Fibroblast of lung (primary cell): ENCODE measurements at regions not wholly inside any gene's neighbourhood (a gene's known extent, or its start where the extent isn't known, plus 50 kb on each side); places are given as distances from the start of the nearest gene placed in this dataset.

Experiments
- CTCF ChIP-seq, 2 donors: IDR thresholded peaks in 1 of 2; conservative IDR thresholded peaks in 1 of 2; 1 replicate in 1 of 2; 2 replicates in 1 of 2; pipeline ENCODE4 v1.5.1; 2011 to 2012; ENCODE audit warnings: low read length in 2 of 2, control low read depth in 1 of 2, inconsistent platforms in 1 of 2, low read depth in 1 of 2, mild to moderate bottlenecking in 1 of 2
- EZH2 ChIP-seq: IDR thresholded peaks from 2 replicates; pipeline ENCODE4 v1.5.1; 2012; ENCODE audit warnings: low read length, control low read depth, mild to moderate bottlenecking; ENCODE audit errors: missing control alignments

DNA sequence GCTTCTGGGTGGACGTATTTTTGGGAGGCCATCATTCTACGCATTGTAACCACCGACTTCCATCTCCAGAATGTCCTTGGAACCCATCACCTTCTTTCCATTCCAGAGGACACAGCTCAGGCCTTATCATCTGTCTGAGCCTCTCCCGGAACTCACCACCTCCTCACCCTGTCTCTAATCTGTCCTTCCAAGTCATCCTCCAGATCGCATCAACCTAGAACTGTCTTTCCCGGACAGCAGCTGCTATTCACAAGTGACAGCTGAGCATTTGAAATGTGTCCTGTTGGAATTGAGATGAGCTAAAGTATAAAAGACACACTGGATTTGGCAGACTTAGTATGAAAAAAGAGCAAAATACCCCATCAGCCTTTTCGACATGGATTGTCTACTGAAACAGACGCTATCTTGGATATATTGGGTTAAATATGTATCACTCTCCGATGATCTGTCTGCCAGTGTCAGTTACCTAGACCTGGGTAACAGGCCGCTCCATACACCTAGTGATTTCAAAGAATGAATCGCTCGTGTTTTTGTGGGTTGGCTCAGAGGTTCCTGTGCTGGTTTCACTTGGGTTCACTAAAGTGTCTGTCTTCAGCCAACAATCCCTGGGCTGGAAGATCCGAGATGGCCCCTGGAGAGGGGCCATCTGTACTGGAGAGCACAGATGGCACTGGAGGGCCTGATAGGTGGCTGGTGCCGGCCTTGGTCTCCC, 104.4 kb upstream of the RFLNA start:
- TF ChIP-seq CTCF (conservative IDR thresholded peaks at IDR 0.05 in 1 of 2, IDR thresholded peaks at IDR 0.05 in 1 of 2; ENCODE audit: low read depth in 1 of 2, low read length in 2 of 2), result no peak
- TF ChIP-seq EZH2, result no peak
